ENCODE measurements at regions not wholly inside any gene's neighbourhood (a gene's known extent, or its start where the extent isn't known, plus 50 kb on each side); places are given as distances from the start of the nearest gene placed in this dataset.
"Not testable (repeated sequence)": the region's sequence is repeated elsewhere in the genome, so short reads cannot be mapped to it uniquely, and the experiment has no call there.

- intact Hi-C loops (cut with DNase I): no loop called here
- no peak for DNase-seq (ENCODE audit: low spot score)
Measured at GRCh38 chr16:29231244-29231643, 175.3 kb downstream of the NPIPB11 start.

- intact Hi-C loops (cut with DNase I): no loop called here
Measured at GRCh38 chr16:29230671-29231096, 175.8 kb downstream of the NPIPB11 start.

GRCh38 chr16:29230006-29230668, 176.4 kb downstream of the NPIPB11 start:
- intact Hi-C loops (cut with DNase I); DNase-seq (ENCODE audit: low spot score): not testable (repeated sequence)

More at GRCh38 chr16:29230671-29231096, 175.8 kb downstream of the NPIPB11 start:
- DNase-seq (ENCODE audit: low spot score): no peak

- intact Hi-C loops (cut with DNase I): not testable (repeated sequence)
Measured at GRCh38 chr16:29229616-29230005, 176.9 kb downstream of the NPIPB11 start.

GRCh38 chr16:29228664-29229611, 177.6 kb downstream of the NPIPB11 start:
- intact Hi-C loops (cut with DNase I); DNase-seq (ENCODE audit: low spot score): not testable (repeated sequence)

More at GRCh38 chr16:29229616-29230005, 176.9 kb downstream of the NPIPB11 start:
- not testable (repeated sequence) for DNase-seq (ENCODE audit: low spot score)

- intact Hi-C loops (cut with DNase I); DNase-seq (ENCODE audit: low spot score): not testable (repeated sequence)
Measured at GRCh38 chr16:29227751-29228663, 178.5 kb downstream of the NPIPB11 start.

- DNase-seq (ENCODE audit: low spot score): no peak
- intact Hi-C loops (cut with DNase I): no loop called here
Measured at GRCh38 chr16:29226782-29227181, 179.7 kb downstream of the NPIPB11 start.

- intact Hi-C loops (cut with DNase I); DNase-seq (ENCODE audit: low spot score): not testable (repeated sequence)
Measured at GRCh38 chr16:29224675-29225074, 181.8 kb downstream of the NPIPB11 start.

GRCh38 chr16:29222615-29223014, 183.9 kb downstream of the NPIPB11 start:
- intact Hi-C loops (cut with DNase I): not testable (repeated sequence)

GRCh38 chr16:29222008-29222407, 184.5 kb downstream of the NPIPB11 start:
- DNase-seq (ENCODE audit: low spot score); intact Hi-C loops (cut with DNase I): not testable (repeated sequence)

More at GRCh38 chr16:29222615-29223014, 183.9 kb downstream of the NPIPB11 start:
- DNase-seq (ENCODE audit: low spot score): not testable (repeated sequence)

- intact Hi-C loops (cut with DNase I); DNase-seq (ENCODE audit: low spot score): not testable (repeated sequence)
Measured at GRCh38 chr16:29221281-29221955, 185.1 kb downstream of the NPIPB11 start.

- intact Hi-C loops (cut with DNase I); DNase-seq (ENCODE audit: low spot score): not testable (repeated sequence)
Measured at GRCh38 chr16:29220647-29221191, 185.8 kb downstream of the NPIPB11 start.

GRCh38 chr16:29219966-29220646, 186.4 kb downstream of the NPIPB11 start:
- intact Hi-C loops (cut with DNase I); DNase-seq (ENCODE audit: low spot score): not testable (repeated sequence)

- intact Hi-C loops (cut with DNase I); DNase-seq (ENCODE audit: low spot score): not testable (repeated sequence)
Measured at GRCh38 chr16:29219562-29219961, 186.9 kb downstream of the NPIPB11 start.

GRCh38 chr16:29218649-29219048, 187.9 kb downstream of the NPIPB11 start:
- DNase-seq (ENCODE audit: low spot score); intact Hi-C loops (cut with DNase I): not testable (repeated sequence)

- DNase-seq (ENCODE audit: low spot score); intact Hi-C loops (cut with DNase I): not testable (repeated sequence)
Measured at GRCh38 chr16:29218171-29218570, 188.3 kb downstream of the NPIPB11 start.

GRCh38 chr16:29217752-29218126, 188.8 kb downstream of the NPIPB11 start:
- DNase-seq (ENCODE audit: low spot score); intact Hi-C loops (cut with DNase I): not testable (repeated sequence)

All from posterior vena cava (tissue), 2 donors.